NCI-H69 (cell line): ENCODE measurements at regions not wholly inside any gene's neighbourhood (a gene's known extent, or its start where the extent isn't known, plus 50 kb on each side); places are given as distances from the start of the nearest gene placed in this dataset.

Source experiments
- DNase-seq: peaks from one replicate; lab custom pipeline; 2025; lab: John Stamatoyannopoulos, UW

DNA sequence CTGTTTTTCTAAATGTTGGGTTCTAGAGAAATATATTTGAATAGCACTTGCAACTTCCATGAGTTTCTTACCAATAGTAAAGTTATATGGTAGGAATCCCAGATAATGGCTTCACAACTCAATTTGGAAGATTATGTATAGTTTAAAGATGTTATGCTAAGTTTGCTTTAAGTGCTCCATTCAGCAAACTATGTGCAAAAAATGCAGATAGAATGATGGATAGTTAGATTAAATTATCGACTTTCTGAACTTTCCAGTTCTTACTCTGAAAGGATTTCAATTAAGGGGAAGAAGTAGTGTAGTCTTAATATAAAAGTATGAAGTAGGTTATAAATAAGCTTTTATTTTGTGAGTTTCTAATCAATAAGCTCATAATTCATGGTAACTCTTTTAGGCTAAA is 60.7 kb upstream of the NFKB1 start:
- no peak for DNase-seq

DNA sequence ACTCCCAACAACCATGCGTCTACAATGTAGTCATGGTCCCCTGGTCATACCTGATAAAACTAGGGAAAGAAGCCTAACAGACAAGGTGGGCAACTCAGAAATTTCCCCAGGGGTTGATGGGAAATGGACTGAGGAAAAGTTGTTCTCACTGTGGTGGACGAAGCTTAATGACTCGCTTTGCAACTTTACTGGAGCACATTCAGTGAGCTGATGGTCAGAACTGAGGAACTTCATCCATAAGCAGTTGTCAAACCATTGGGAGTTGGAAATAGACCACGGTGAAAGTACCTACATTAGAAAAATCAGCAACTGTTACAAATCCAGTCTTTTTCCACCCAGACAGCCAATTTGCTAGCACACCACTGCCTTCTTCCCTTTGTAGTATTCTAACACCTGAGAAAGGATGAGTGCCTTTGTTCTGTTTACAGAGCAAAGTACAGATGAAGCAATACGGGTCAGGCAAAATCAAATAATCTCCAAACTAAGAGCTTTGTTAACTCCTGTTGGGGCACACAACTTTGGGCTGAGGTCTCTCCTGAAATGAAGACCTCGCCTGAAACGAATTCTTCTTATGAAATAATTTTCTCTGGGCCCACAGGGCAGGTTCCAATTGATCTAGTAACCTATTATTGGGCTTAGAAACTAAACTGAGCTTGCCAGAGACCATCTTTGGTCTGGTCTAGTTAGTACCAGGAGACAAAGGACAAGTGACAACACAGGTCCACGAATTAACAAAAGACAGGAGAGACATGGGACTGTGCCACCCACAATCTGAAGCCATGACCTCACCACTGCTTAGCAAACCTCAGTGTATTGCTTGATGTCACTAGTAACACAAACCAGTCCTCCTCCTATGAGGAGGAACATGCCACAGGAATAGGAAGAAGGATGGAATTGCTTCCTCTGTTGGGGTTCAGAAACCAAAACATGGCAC is 58.9 kb upstream of the NFKB1 start:
- no peak for DNase-seq

DNA sequence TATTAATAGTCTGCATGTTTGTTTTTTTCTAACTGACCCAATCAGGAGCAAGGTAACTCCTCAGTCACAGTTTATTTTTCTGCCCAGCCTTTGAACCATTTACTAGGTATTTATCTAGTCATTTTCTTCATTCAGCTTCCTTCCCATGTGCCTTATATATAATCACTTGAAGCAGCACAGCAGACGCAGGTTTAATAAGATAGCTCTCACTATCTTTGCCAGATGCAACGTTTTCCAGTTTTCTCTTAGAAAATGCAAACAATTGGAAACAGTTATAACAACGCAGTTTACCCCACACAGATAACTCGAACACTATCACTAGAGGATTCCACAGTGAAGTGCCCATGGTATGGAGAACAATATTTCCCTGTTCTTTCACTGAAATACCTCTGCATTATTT is 56.4 kb upstream of the NFKB1 start:
- no peak for DNase-seq

DNA sequence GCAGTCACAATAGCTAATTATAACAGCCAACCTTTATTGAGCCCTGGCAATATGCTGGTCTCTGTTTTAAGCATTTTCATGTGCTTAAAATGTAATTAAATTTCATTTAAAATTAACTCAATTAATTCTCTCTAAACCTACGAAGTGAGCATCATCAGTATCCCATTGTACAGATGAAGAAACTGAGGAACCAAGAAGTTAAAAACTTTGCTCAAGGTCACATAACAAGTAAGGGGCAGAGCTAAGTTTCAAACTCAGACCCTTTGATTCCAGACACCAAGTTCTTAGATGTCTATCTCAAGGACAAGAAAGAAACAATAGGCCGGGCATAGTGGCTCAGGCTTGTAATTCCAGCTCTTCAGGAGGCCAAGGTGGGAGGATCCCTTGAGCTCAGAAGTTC is 55.9 kb upstream of the NFKB1 start:
- DNase-seq, result no peak

DNA sequence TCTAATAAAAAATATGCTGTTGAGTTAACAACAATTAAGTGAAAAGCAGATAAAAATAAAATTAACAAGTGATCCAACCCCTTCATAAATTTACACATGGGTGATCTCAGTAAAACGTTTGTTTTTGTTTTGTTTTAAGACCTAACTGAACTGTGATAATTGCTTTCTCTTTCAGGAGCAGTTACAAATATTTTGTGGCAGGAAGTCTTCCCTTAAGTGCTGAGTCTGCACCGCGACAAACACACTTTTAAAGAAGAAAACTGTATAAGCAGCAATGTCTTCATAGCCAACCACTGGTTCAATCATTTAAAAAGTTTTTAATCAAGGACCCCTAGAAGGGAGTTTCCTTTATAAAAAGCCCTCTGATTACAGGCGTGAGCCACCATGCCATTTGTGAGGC is 53.7 kb upstream of the NFKB1 start:
- no peak for DNase-seq

DNA sequence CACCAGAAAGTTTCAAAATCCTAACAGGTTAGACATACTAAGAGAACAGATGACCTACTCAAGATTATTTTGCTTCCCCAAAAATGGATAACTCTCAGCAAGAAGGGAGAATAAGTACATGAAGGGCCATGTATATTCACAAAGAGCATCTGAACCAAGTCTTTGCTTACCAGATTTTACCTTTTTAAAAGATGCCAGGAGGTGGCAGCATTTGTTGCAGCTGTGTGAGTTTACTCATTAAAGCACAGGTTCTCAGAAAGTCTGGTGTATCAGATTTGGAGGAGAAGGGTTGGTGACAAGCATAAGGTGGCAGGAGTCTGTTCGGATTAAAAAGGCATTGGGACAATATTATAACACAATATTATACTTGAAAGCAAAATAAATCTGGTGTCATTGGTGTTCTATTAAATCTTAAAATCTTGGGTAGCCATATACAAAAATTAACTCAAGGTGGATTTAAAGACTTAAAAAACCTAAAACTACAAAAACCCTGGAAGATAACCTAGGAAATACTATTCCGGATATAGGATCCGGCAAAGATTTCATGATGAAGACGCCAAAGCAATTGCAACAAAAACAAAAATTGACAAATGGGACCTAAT is 51.3 kb upstream of the NFKB1 start:
- peak; percentile 55 for DNase-seq

DNA sequence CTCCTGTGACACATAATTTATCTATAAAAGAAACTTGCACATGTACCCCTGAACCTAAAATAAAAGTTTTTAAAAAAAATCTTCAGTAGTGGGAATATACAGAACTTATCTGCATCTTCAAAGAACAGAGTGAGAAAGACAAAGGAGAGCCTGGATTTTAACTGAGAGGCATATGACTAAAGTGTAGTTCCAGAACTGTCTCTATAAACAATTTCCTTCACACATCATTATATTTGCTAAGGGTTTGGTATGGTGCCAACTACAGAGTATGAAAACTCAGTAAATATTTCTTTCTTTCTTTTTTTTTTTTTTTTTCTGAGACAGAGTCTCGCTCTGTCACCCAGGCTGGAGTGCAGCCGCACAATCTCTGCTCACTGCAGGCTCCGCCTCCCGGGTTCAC is 49.9 kb upstream of the NFKB1 start:
- no peak for DNase-seq
